ENCODE measurements at regions not wholly inside any gene's neighbourhood (a gene's known extent, or its start where the extent isn't known, plus 50 kb on each side); places are given as distances from the start of the nearest gene placed in this dataset.

DNA sequence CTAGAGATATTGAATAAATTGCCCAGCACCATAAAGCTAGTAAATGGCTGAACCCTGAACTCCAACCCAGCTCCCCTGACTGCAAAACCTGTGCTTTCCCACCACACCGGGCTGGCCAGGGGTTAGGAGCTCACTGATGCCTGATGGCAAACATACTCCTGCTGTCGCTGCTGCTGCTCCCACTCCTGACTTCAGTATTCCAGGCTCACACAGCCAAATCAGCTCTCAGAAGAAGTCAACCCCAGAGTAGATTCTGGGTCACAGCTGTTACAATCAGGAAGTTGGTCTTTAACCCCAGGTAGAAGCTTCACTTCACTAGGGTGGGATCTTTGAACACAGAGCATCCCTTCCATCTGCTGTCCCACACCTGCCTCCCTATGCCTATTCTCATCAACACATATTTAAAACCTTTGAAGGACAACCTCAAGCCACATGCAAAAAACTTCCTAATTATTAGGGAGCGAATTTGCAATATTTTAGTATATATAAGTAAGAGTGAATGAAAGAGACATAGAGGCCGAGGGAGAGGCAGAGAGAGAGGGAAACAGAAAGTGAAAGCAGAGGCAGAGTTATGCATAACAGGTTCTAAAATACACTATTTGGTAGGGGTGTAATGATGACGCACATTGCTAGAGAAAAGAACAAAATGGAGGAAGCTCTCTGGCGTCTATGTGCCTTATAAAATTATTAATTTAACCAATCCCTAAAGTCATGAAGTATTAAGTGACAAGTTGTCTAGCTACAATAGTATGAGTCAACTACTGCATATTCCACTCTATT lies 99.4 kb upstream of the SERP2 start:
- Histone ChIP-seq H3K4me3 (ENCODE audit: insufficient read depth, low read depth, low read length, poor library complexity, severe bottlenecking) (peak overlapping the region; percentile 46), H3K36me3 (ENCODE audit: control insufficient read depth, insufficient read depth, low read length) (no peaks in the 10 kb centered on the region), H3K27ac (ENCODE audit: insufficient read depth, low read length, poor library complexity, severe bottlenecking) (peak overlapping the region; percentile 64), H3K4me1 (ENCODE audit: control insufficient read depth, insufficient read depth, low read length, poor library complexity, severe bottlenecking) (peaks cover 10% of the 10 kb centered on the region), H3K27me3 (replicated peaks; ENCODE audit: control insufficient read depth, insufficient read depth, low read length, poor library complexity, severe bottlenecking) (no peaks in the 10 kb centered on the region), H3K9me3 (ENCODE audit: control insufficient read depth, low read length) (no peaks in the 10 kb centered on the region)
- DNase-seq: peak in 1 of 3 donors; percentile 29

DNA sequence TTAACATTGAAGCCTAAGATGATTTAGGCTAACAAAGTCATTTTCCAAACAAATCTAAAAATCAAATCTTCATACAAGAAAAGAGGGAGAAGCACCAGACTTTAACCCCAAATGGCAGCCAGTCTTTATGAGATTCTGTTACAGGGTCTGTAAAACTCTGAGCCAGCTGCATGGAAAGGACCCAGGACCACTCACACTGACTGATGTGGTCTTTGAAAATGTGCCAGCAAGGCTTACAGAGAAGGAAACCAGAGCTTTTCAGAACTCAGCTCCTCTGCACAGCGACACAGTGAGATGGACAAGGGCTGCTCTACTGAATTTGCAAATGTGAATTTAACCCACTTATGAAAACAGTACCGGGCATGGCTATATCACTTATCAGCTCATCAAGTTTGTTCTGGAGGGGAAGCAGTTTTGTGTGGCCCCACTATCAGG lies 98.8 kb upstream of the SERP2 start:
- no peak for DNase-seq
- Histone ChIP-seq H3K4me1 (ENCODE audit: control insufficient read depth, insufficient read depth, low read length, poor library complexity, severe bottlenecking) (peaks cover 10% of the 10 kb centered on the region), H3K27me3 (replicated peaks; ENCODE audit: control insufficient read depth, insufficient read depth, low read length, poor library complexity, severe bottlenecking) (no peaks in the 10 kb centered on the region), H3K27ac (ENCODE audit: insufficient read depth, low read length, poor library complexity, severe bottlenecking) (peak overlapping the region; percentile 64), H3K4me3 (ENCODE audit: insufficient read depth, low read depth, low read length, poor library complexity, severe bottlenecking) (peak overlapping the region; percentile 46), H3K9me3 (ENCODE audit: control insufficient read depth, low read length) (no peaks in the 10 kb centered on the region), H3K36me3 (ENCODE audit: control insufficient read depth, insufficient read depth, low read length) (no peaks in the 10 kb centered on the region)

DNA sequence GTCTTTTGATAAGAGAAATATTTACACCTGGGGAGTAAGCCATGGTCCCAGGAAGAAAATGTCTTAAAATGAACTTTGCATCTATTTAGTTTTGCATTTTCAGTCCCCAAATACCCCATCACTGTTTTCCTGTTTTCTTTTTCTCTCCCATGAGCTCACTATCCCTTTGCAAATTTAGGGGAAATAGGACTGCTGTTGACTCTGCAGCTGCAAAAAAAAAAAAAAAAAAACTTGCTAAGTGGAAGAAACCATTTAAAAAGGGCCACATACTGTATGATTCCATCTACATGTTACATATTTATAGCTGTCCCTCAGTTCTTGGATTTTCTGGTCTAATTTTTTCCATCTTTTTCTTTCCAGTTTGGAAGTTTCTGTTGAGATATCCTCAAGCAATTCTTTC lies 98.2 kb upstream of the SERP2 start:
- H3K4me3 ChIP-seq (ENCODE audit: insufficient read depth, low read depth, low read length, poor library complexity, severe bottlenecking): peak overlapping the region; percentile 46
- H3K27ac ChIP-seq (ENCODE audit: insufficient read depth, low read length, poor library complexity, severe bottlenecking): no peak overlapping the region
- no peaks in the 10 kb centered on the region for H3K36me3 ChIP-seq (ENCODE audit: control insufficient read depth, insufficient read depth, low read length)
- H3K4me1 ChIP-seq (ENCODE audit: control insufficient read depth, insufficient read depth, low read length, poor library complexity, severe bottlenecking): peaks cover 10% of the 10 kb centered on the region
- no peaks in the 10 kb centered on the region for H3K27me3 ChIP-seq (replicated peaks; ENCODE audit: control insufficient read depth, insufficient read depth, low read length, poor library complexity, severe bottlenecking)
- DNase-seq: no peak
- H3K9me3 ChIP-seq (ENCODE audit: control insufficient read depth, low read length): no peaks in the 10 kb centered on the region

DNA sequence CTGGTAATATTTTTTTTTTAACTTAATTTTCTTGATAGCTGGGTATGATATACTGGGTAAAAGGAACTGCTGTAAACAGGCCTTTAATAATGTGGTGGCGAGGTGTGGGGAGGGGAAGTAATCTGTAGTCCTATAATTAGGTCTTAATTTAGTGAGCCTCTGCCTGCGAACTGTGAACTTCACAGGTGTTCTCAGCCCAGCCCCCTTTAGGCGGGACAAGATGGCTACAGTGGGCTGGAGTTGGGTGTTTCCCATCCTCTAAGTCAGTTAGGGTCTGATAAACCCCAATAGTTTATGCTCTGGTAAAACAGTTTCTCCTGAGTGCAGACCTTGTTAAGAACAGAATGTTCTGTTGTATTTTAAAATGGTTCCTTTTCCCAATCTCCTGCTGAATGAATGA lies 97.6 kb upstream of the SERP2 start:
- peaks cover 10% of the 10 kb centered on the region for H3K4me1 ChIP-seq (ENCODE audit: control insufficient read depth, insufficient read depth, low read length, poor library complexity, severe bottlenecking)

DNA sequence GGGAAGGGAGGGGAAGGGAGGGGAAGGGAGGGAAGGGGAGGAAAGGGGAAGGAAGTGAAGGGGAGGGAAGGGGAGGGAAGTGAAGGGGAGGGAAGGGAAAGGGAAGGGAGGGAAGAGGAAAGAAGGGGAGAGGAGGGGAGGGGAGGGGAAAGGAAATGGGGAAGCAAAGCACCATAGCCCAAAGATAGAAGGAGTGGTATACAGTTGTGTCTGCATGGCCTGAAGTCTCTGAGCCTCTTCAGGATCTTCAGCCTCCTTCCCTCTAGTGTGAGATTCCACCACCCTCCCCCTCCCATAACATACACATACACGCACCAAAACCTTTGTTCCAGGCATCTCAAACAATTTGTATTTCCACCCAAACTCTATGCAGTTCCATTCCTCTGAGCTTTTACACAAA lies 96.2 kb upstream of the SERP2 start:
- H3K4me1 ChIP-seq (ENCODE audit: control insufficient read depth, insufficient read depth, low read length, poor library complexity, severe bottlenecking): peaks cover 10% of the 10 kb centered on the region
- H3K9me3 ChIP-seq (ENCODE audit: control insufficient read depth, low read length): no peaks in the 10 kb centered on the region
- H3K4me3 ChIP-seq (ENCODE audit: insufficient read depth, low read depth, low read length, poor library complexity, severe bottlenecking): no peak overlapping the region
- H3K27me3 ChIP-seq (replicated peaks; ENCODE audit: control insufficient read depth, insufficient read depth, low read length, poor library complexity, severe bottlenecking): no peaks in the 10 kb centered on the region
- H3K36me3 ChIP-seq (ENCODE audit: control insufficient read depth, insufficient read depth, low read length): no peaks in the 10 kb centered on the region
- H3K27ac ChIP-seq (ENCODE audit: insufficient read depth, low read length, poor library complexity, severe bottlenecking): no peak overlapping the region
- no peak for DNase-seq

More for the DNA sequence above, 97.6 kb upstream of the SERP2 start:
- Histone ChIP-seq H3K36me3 (ENCODE audit: control insufficient read depth, insufficient read depth, low read length) (no peaks in the 10 kb centered on the region), H3K27ac (ENCODE audit: insufficient read depth, low read length, poor library complexity, severe bottlenecking) (no peak overlapping the region), H3K9me3 (ENCODE audit: control insufficient read depth, low read length) (no peaks in the 10 kb centered on the region), H3K27me3 (replicated peaks; ENCODE audit: control insufficient read depth, insufficient read depth, low read length, poor library complexity, severe bottlenecking) (no peaks in the 10 kb centered on the region), H3K4me3 (ENCODE audit: insufficient read depth, low read depth, low read length, poor library complexity, severe bottlenecking) (no peak overlapping the region)
- DNase-seq: no peak

DNA sequence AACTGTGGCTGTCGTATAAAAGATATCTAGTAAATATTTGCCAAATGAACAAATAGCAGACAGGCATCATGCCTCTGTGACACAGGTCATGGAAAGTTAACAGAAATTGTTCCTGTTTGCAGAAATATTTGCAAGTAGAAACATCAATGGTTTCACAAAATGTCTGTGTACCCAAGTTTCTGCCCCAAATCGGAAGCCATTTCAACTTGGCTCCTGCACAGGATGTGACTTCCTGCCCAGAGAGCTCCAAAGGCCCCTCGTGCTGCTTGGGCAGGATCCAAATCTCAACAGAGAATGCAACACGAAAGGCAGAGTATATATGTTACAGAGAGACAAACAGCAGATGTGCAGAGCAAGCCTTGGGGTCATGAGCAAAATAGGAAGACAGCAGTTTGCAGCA lies 95.5 kb upstream of the SERP2 start:
- Histone ChIP-seq H3K36me3 (ENCODE audit: control insufficient read depth, insufficient read depth, low read length) (no peaks in the 10 kb centered on the region), H3K4me3 (ENCODE audit: insufficient read depth, low read depth, low read length, poor library complexity, severe bottlenecking) (no peak overlapping the region), H3K27ac (ENCODE audit: insufficient read depth, low read length, poor library complexity, severe bottlenecking) (no peak overlapping the region), H3K27me3 (replicated peaks; ENCODE audit: control insufficient read depth, insufficient read depth, low read length, poor library complexity, severe bottlenecking) (no peaks in the 10 kb centered on the region), H3K4me1 (ENCODE audit: control insufficient read depth, insufficient read depth, low read length, poor library complexity, severe bottlenecking) (peaks cover 10% of the 10 kb centered on the region), H3K9me3 (ENCODE audit: control insufficient read depth, low read length) (no peaks in the 10 kb centered on the region)
- no peak for DNase-seq

DNA sequence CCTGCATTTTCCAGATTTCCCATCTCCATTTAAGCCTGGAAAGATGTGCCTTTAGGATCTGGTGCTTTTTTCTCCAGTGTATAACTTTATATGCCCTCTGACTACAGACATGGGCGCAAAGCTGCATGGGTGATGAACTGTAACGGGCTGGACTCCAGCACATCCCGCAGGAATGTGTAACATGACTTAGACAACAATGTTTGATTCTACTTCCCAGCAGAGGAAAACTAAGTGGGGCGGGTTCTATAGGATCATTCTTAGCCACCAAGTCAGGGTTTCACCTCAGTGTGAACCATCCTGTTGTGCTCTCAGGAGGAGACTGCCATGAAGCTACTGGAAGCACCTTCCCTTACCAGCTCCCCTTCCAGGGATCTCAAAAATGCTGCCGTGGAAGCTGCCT lies 93.2 kb upstream of the SERP2 start:
- Histone ChIP-seq H3K27ac (ENCODE audit: insufficient read depth, low read length, poor library complexity, severe bottlenecking) (no peak overlapping the region), H3K9me3 (ENCODE audit: control insufficient read depth, low read length) (no peaks in the 10 kb centered on the region), H3K27me3 (replicated peaks; ENCODE audit: control insufficient read depth, insufficient read depth, low read length, poor library complexity, severe bottlenecking) (no peaks in the 10 kb centered on the region), H3K4me3 (ENCODE audit: insufficient read depth, low read depth, low read length, poor library complexity, severe bottlenecking) (no peak overlapping the region), H3K4me1 (ENCODE audit: control insufficient read depth, insufficient read depth, low read length, poor library complexity, severe bottlenecking) (no peaks in the 10 kb centered on the region), H3K36me3 (ENCODE audit: control insufficient read depth, insufficient read depth, low read length) (no peaks in the 10 kb centered on the region)
- DNase-seq: no peak

DNA sequence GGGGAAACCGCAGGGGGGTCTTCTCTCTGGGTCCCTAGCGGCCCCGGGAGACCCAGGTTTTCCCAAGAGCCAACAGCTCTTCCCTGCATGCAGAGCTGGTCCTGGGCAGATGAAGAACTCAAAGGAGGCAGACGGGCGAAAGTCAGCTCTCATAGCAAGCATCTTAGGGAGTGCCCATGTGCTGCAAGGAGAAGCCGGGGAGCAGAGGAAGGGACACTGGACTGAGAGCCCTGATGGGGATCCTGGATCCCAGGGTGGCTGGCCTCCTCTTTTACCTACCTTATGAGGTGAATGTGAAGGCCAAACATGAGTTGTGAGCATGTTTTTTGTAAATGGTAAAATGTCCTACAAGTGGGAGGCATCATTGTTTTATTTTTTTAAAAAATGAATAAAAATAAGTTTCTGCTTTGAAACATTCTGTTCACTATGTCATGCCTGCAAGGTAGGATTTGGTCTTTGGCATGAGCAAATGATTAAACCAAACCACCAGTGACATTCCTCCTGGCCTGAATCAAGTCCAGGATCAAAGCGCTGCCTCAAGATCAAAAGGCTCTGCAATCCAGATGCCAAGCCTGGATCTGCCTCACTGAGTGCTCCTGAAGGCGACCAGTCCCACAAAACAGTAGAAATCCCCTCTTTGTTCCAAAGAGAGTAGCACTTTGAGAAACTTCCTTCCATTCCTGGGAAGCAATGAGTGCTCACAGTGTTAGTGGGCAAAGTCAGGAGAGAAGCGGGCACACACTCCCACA lies 92.2 kb upstream of the SERP2 start:
- no peaks in the 10 kb centered on the region for H3K27me3 ChIP-seq (replicated peaks; ENCODE audit: control insufficient read depth, insufficient read depth, low read length, poor library complexity, severe bottlenecking)
- no peak overlapping the region for H3K4me3 ChIP-seq (ENCODE audit: insufficient read depth, low read depth, low read length, poor library complexity, severe bottlenecking)
- no peaks in the 10 kb centered on the region for H3K36me3 ChIP-seq (ENCODE audit: control insufficient read depth, insufficient read depth, low read length)
- no peak for DNase-seq
- no peaks in the 10 kb centered on the region for H3K4me1 ChIP-seq (ENCODE audit: control insufficient read depth, insufficient read depth, low read length, poor library complexity, severe bottlenecking)
- no peak overlapping the region for H3K27ac ChIP-seq (ENCODE audit: insufficient read depth, low read length, poor library complexity, severe bottlenecking)
- no peaks in the 10 kb centered on the region for H3K9me3 ChIP-seq (ENCODE audit: control insufficient read depth, low read length)

DNA sequence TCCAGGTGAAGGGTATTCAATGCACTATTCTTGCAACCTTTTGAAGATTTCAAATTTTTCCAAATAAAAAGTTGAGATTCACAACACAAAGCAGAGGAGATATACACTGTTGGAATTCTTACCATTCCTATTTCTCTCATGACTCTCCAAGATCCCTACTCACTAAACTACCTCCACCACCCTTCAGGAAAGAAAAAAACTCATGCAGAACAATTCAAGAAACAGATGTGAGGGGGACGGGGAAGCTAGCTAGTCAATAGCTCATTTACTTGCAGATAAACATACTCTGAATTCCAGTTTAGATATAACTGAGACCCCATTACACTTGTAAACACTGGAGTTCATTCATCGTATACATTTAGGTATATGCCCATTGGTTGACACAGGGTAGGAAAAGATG lies 90.0 kb upstream of the SERP2 start:
- DNase-seq: no peak
- H3K9me3 ChIP-seq (ENCODE audit: control insufficient read depth, low read length): no peaks in the 10 kb centered on the region
- no peak overlapping the region for H3K27ac ChIP-seq (ENCODE audit: insufficient read depth, low read length, poor library complexity, severe bottlenecking)
- H3K4me1 ChIP-seq (ENCODE audit: control insufficient read depth, insufficient read depth, low read length, poor library complexity, severe bottlenecking): no peaks in the 10 kb centered on the region
- H3K4me3 ChIP-seq (ENCODE audit: insufficient read depth, low read depth, low read length, poor library complexity, severe bottlenecking): no peak overlapping the region
- H3K36me3 ChIP-seq (ENCODE audit: control insufficient read depth, insufficient read depth, low read length): no peaks in the 10 kb centered on the region
- H3K27me3 ChIP-seq (replicated peaks; ENCODE audit: control insufficient read depth, insufficient read depth, low read length, poor library complexity, severe bottlenecking): peaks cover 6% of the 10 kb centered on the region

DNA sequence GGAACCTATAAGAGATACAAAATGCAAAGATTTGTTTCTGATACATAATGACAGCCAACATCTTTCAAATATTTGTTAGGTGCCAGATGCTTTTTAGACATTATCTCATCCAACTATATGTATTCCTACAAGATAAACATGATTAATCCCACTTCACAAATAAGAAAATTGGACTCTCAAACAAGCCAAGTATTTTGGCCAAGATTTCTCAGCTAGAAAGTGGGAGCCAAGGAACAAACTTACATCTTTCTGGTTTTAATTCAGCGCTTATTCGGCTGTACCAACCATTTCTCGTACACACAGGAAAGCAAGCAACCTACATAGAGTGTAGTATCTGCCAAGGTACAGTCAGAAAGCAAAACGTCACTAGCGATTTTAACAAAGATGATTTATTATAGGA lies 85.7 kb upstream of the SERP2 start:
- no peaks in the 10 kb centered on the region for H3K36me3 ChIP-seq (ENCODE audit: control insufficient read depth, insufficient read depth, low read length)
- no peak overlapping the region for H3K27ac ChIP-seq (ENCODE audit: insufficient read depth, low read length, poor library complexity, severe bottlenecking)
- no peak overlapping the region for H3K4me3 ChIP-seq (ENCODE audit: insufficient read depth, low read depth, low read length, poor library complexity, severe bottlenecking)
- peaks cover 11% of the 10 kb centered on the region for H3K27me3 ChIP-seq (replicated peaks; ENCODE audit: control insufficient read depth, insufficient read depth, low read length, poor library complexity, severe bottlenecking)
- H3K9me3 ChIP-seq (ENCODE audit: control insufficient read depth, low read length): no peaks in the 10 kb centered on the region
- no peaks in the 10 kb centered on the region for H3K4me1 ChIP-seq (ENCODE audit: control insufficient read depth, insufficient read depth, low read length, poor library complexity, severe bottlenecking)
- no peak for DNase-seq
